GM12865 (cell line): ENCODE measurements at regions not wholly inside any gene's neighbourhood (a gene's known extent, or its start where the extent isn't known, plus 50 kb on each side); places are given as distances from the start of the nearest gene placed in this dataset.

Experiments
- DNase-seq: peaks from one replicate; pipeline ENCODE4 v3.0.0; 2010; ENCODE audit warnings: low read depth
- H3K4me3 ChIP-seq: 2 replicates; pipeline ENCODE4 v1.5.1; 2011; ENCODE audit warnings: mild to moderate bottlenecking, low read depth, low read length, control low read depth
- CTCF ChIP-seq: IDR thresholded peaks from 2 replicates; pipeline ENCODE4 v1.5.1; 2011; ENCODE audit warnings: low read length, control low read depth, low read depth, inconsistent platforms; ENCODE audit not compliant: insufficient read depth; ENCODE audit errors: missing control alignments

GRCh38 chr13:105389373-105389772 is 1146.1 kb downstream of the EFNB2 start:
- no peak for TF ChIP-seq CTCF
- H3K4me3 ChIP-seq = no peak overlapping the region
- DNase-seq = no peak

- DNase-seq = no peak
- TF ChIP-seq CTCF = no peak
- no peak overlapping the region for H3K4me3 ChIP-seq
These were observed 1158.0 kb downstream of the EFNB2 start for GRCh38 chr13:105377452-105377851.

- no peak for DNase-seq
- TF ChIP-seq CTCF = no peak
- no peak overlapping the region for H3K4me3 ChIP-seq
These were observed 1165.3 kb downstream of the EFNB2 start for GRCh38 chr13:105370011-105370650.

GRCh38 chr13:105368781-105369180 is 1166.7 kb downstream of the EFNB2 start:
- H3K4me3 ChIP-seq = no peak overlapping the region
- TF ChIP-seq CTCF = no peak
- DNase-seq = no peak

GRCh38 chr13:105365831-105366230 is 1169.6 kb downstream of the EFNB2 start:
- no peak overlapping the region for H3K4me3 ChIP-seq
- no peak for TF ChIP-seq CTCF
- DNase-seq = no peak

GRCh38 chr13:105365021-105365550 is 1170.4 kb downstream of the EFNB2 start:
- no peak overlapping the region for H3K4me3 ChIP-seq
- no peak for TF ChIP-seq CTCF
- no peak for DNase-seq

- no peak for DNase-seq
- no peak for TF ChIP-seq CTCF
- no peak overlapping the region for H3K4me3 ChIP-seq
These were observed 1171.3 kb downstream of the EFNB2 start for GRCh38 chr13:105364191-105364590.
